ENCODE measurements at regions not wholly inside any gene's neighbourhood (a gene's known extent, or its start where the extent isn't known, plus 50 kb on each side); places are given as distances from the start of the nearest gene placed in this dataset.

- TF ChIP-seq CTCF (IDR thresholded peaks at IDR 0.05; ENCODE audit: control extremely low read depth in 1 of 3, insufficient read depth in 1 of 3, low read depth in 1 of 3, low read length in 3 of 3) (no peak), POLR2A (IDR thresholded peaks at IDR 0.05; ENCODE audit: control extremely low read depth in 1 of 2, low read depth in 2 of 2, low read length in 2 of 2) (no peak), CBX8 (IDR thresholded peaks at IDR 0.05; ENCODE audit: borderline replicate concordance, low read depth, low read length) (no peak), EZH2 (IDR thresholded peaks at IDR 0.05; ENCODE audit: low read depth, low read length, severe bottlenecking) (no peak), RBBP5 (IDR thresholded peaks at IDR 0.05; ENCODE audit: borderline replicate concordance, low read depth, low read length) (no peak)
These were observed 361.7 kb downstream of the TAF11L14 start for GRCh38 chr5:17995997-17996396.

All from H1 (cell line).